ENCODE measurements at regions not wholly inside any gene's neighbourhood (a gene's known extent, or its start where the extent isn't known, plus 50 kb on each side); places are given as distances from the start of the nearest gene placed in this dataset.

- intact Hi-C loops (cut with DNase I) = no loop called here
- WGBS, 4 donors = 57 to 69% (median 64%) methylated on average over 5 of the region's 5 CpGs
- no peaks in the 10 kb centered on the region for H3K27me3 ChIP-seq
- TF ChIP-seq POLR2A (IDR thresholded peaks at IDR 0.05) (no peak), CTCF (IDR thresholded peaks at IDR 0.05) (no peak)
- H3K9me3 ChIP-seq (replicated peaks in 1 of 3) = no peaks in the 10 kb centered on the region
- peaks cover 0 to 2% of the 10 kb centered on the region in 2 donors for H3K4me1 ChIP-seq (replicated peaks in 1 of 2)
- no peak overlapping the region for H3K4me3 ChIP-seq
- DNase-seq = no peak
- no peak overlapping the region for H3K27ac ChIP-seq
- H3K36me3 ChIP-seq (replicated peaks in 1 of 2) = no peaks in the 10 kb centered on the region
These were observed 495.2 kb downstream of the TLE4 start for GRCh38 chr9:80066931-80067330.

GRCh38 chr9:80062567-80062966 is 490.8 kb downstream of the TLE4 start:
- TF ChIP-seq POLR2A (IDR thresholded peaks at IDR 0.05) (no peak), CTCF (IDR thresholded peaks at IDR 0.05) (no peak)
- H3K4me1 ChIP-seq (replicated peaks in 1 of 2) = peaks cover 0 to 5% of the 10 kb centered on the region in 2 donors
- no peak overlapping the region for H3K4me3 ChIP-seq
- no peak for DNase-seq
- H3K27me3 ChIP-seq = no peaks in the 10 kb centered on the region
- H3K36me3 ChIP-seq (replicated peaks in 1 of 2) = no peaks in the 10 kb centered on the region
- intact Hi-C loops (cut with DNase I) = no loop called here
- H3K9me3 ChIP-seq (replicated peaks in 1 of 3) = no peaks in the 10 kb centered on the region
- peak overlapping the region in 1 of 5 donors; percentile 85 for H3K27ac ChIP-seq
- WGBS, 4 donors = 90 to 95% (median 94%) methylated on average over 4 of the region's 4 CpGs

- Histone ChIP-seq H3K9me3 (replicated peaks in 1 of 3) (no peaks in the 10 kb centered on the region), H3K27me3 (no peaks in the 10 kb centered on the region), H3K4me3 (peak overlapping the region in 1 of 4 donors; percentile 17), H3K36me3 (replicated peaks in 1 of 2) (no peaks in the 10 kb centered on the region), H3K27ac (peak overlapping the region in 3 of 5 donors; percentile 3 to 85 (median 17)), H3K4me1 (replicated peaks in 1 of 2) (peaks cover 0 to 5% of the 10 kb centered on the region in 2 donors)
- 6 to 30% (median 26%) methylated on average over 2 of the region's 2 CpGs for WGBS, 4 donors
- no peak for TF ChIP-seq POLR2A (IDR thresholded peaks at IDR 0.05)
- no peak for TF ChIP-seq CTCF (IDR thresholded peaks at IDR 0.05)
- intact Hi-C loops (cut with DNase I) = no loop called here
- DNase-seq = peak; percentile 20 to 53 (median 34)
These were observed 490.2 kb downstream of the TLE4 start for GRCh38 chr9:80061940-80062339.

- H3K27ac ChIP-seq = no peak overlapping the region
- no peak for DNase-seq
- no peak overlapping the region for H3K4me3 ChIP-seq
- no peaks in the 10 kb centered on the region for H3K36me3 ChIP-seq (replicated peaks in 1 of 2)
- peaks cover 0 to 5% of the 10 kb centered on the region in 2 donors for H3K4me1 ChIP-seq (replicated peaks in 1 of 2)
- H3K27me3 ChIP-seq = no peaks in the 10 kb centered on the region
- intact Hi-C loops (cut with DNase I) = no loop called here
- no peaks in the 10 kb centered on the region for H3K9me3 ChIP-seq (replicated peaks in 1 of 3)
- TF ChIP-seq CTCF (IDR thresholded peaks at IDR 0.05) (no peak), POLR2A (IDR thresholded peaks at IDR 0.05) (no peak)
These were observed 489.3 kb downstream of the TLE4 start for GRCh38 chr9:80061096-80061495.

Data from adrenal gland (tissue), 9 donors.